ENCODE measurements at regions not wholly inside any gene's neighbourhood (a gene's known extent, or its start where the extent isn't known, plus 50 kb on each side); places are given as distances from the start of the nearest gene placed in this dataset.
"Not testable (repeated sequence)": the region's sequence is repeated elsewhere in the genome, so short reads cannot be mapped to it uniquely, and the experiment has no call there.

DNA sequence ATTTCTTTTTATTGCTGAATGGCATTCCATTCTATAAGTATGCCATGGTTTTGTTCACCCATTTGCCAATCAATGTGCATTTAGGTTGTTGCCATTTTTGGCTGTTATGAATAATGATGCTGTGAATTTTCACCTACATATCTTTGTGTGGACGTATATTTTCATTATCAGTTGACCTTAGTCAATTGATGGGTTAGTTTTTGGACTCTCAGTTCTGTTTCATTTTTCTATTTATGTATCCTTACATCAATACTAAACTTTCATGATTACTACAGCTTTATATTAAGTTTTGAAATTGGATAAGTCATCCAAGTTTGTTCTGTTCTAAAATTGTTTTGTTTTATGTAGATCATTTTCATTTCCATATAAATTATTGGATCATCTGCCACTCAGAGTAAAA lies 261.9 kb upstream of the CNR1 start:
- Mint-ChIP-seq H3K4me1 (ENCODE audit: insufficient read depth, unreplicated experiment) (no peaks in the 10 kb centered on the region), H3K27me3 (ENCODE audit: insufficient read depth, unreplicated experiment) (no peaks in the 10 kb centered on the region), H3K27ac (ENCODE audit: low read depth, unreplicated experiment) (no peak overlapping the region), H3K9me3 (ENCODE audit: unreplicated experiment) (no peaks in the 10 kb centered on the region), H3K36me3 (ENCODE audit: insufficient read depth, unreplicated experiment) (no peaks in the 10 kb centered on the region), H3K4me3 (ENCODE audit: unreplicated experiment) (no peak overlapping the region)
- DNase-seq (ENCODE audit: unreplicated experiment) = no peak
- CTCF ChIA-PET = no interaction called here
- no TSS peak for BruUV-seq (replicated peaks)
- intact Hi-C loops (cut with micrococcal nuclease) = no loop called here
- POLR2A ChIA-PET = no interaction called here
- TF ChIP-seq, protein P1, sequence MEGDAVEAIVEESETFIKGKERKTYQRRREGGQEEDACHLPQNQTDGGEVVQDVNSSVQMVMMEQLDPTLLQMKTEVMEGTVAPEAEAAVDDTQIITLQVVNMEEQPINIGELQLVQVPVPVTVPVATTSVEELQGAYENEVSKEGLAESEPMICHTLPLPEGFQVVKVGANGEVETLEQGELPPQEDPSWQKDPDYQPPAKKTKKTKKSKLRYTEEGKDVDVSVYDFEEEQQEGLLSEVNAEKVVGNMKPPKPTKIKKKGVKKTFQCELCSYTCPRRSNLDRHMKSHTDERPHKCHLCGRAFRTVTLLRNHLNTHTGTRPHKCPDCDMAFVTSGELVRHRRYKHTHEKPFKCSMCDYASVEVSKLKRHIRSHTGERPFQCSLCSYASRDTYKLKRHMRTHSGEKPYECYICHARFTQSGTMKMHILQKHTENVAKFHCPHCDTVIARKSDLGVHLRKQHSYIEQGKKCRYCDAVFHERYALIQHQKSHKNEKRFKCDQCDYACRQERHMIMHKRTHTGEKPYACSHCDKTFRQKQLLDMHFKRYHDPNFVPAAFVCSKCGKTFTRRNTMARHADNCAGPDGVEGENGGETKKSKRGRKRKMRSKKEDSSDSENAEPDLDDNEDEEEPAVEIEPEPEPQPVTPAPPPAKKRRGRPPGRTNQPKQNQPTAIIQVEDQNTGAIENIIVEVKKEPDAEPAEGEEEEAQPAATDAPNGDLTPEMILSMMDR (IDR thresholded peaks at IDR 0.05; ENCODE audit: unreplicated experiment) = no peak

DNA sequence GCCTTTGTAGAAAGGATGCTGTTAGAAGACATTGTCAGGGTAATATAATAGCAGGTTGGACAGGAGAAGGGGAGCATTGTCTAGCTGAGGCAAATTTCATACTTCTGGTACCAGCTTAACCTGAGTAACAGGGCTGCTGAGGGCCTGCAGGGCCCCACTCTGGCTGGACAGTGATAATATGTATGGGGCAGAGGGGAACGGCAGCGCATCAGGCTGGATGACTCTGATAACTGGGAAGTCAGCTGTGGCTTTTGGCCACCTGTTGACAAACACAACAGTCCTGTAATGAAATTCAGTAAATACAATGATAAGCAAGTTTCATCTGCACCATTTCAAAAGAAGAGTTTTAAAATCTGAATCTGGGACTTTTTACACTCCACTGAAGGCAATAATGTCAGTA lies 259.9 kb upstream of the CNR1 start:
- no TSS peak for BruUV-seq (replicated peaks)
- no peaks in the 10 kb centered on the region for H3K36me3 Mint-ChIP-seq (ENCODE audit: insufficient read depth, unreplicated experiment)

DNA sequence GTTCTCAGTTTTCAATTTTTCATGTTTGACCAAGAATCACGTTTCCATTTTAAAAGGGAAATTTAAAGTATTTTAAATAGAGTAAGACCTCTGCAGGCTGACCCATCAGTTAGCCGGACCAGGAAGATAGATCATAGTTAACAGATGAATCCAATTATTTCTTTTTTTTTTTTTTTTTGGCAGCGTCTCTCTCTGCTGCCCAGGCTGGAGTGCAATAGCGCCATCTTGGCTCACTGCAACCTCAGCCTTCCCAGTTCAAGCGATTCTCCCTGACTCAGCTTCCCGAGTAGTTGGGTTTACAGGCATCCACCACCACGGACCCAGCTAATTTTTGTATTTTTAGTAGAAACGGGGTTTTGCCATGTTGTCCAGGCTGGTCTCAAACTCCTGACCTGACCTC lies 256.7 kb upstream of the CNR1 start:
- DNase-seq (ENCODE audit: unreplicated experiment) = peak; percentile 37
- ChIA-PET POLR2A (no interaction called here), CTCF (interaction anchor here (0.6 kb wide), 1 partner anchor 150 kb away, joined by 4 read pairs; no protein-coding TSS in a partner anchor)
- Mint-ChIP-seq H3K4me3 (ENCODE audit: unreplicated experiment) (no peak overlapping the region), H3K4me1 (ENCODE audit: insufficient read depth, unreplicated experiment) (no peaks in the 10 kb centered on the region), H3K36me3 (ENCODE audit: insufficient read depth, unreplicated experiment) (no peaks in the 10 kb centered on the region), H3K27ac (ENCODE audit: low read depth, unreplicated experiment) (no peak overlapping the region), H3K9me3 (ENCODE audit: unreplicated experiment) (peaks cover 7% of the 10 kb centered on the region), H3K27me3 (ENCODE audit: insufficient read depth, unreplicated experiment) (no peaks in the 10 kb centered on the region)
- TF ChIP-seq, protein P1 (IDR thresholded peaks at IDR 0.05; ENCODE audit: unreplicated experiment) = peak; percentile 20
- BruUV-seq (replicated peaks) = no TSS peak
- intact Hi-C loops (cut with micrococcal nuclease) = loop anchor here (5.0 kb wide), 1 partner anchor 491 kb away; no protein-coding TSS in a partner anchor

More for the DNA sequence above, 259.9 kb upstream of the CNR1 start:
- Mint-ChIP-seq H3K4me1 (ENCODE audit: insufficient read depth, unreplicated experiment) (no peaks in the 10 kb centered on the region), H3K27me3 (ENCODE audit: insufficient read depth, unreplicated experiment) (no peaks in the 10 kb centered on the region), H3K27ac (ENCODE audit: low read depth, unreplicated experiment) (no peak overlapping the region), H3K9me3 (ENCODE audit: unreplicated experiment) (no peaks in the 10 kb centered on the region), H3K4me3 (ENCODE audit: unreplicated experiment) (no peak overlapping the region)
- CTCF ChIA-PET = interaction anchor here (0.6 kb wide), 1 partner anchor 15 kb away, joined by 4 read pairs; no protein-coding TSS in a partner anchor
- POLR2A ChIA-PET = no interaction called here
- intact Hi-C loops (cut with micrococcal nuclease) = no loop called here
- TF ChIP-seq, protein P1 (IDR thresholded peaks at IDR 0.05; ENCODE audit: unreplicated experiment) = no peak
- DNase-seq (ENCODE audit: unreplicated experiment) = no peak

DNA sequence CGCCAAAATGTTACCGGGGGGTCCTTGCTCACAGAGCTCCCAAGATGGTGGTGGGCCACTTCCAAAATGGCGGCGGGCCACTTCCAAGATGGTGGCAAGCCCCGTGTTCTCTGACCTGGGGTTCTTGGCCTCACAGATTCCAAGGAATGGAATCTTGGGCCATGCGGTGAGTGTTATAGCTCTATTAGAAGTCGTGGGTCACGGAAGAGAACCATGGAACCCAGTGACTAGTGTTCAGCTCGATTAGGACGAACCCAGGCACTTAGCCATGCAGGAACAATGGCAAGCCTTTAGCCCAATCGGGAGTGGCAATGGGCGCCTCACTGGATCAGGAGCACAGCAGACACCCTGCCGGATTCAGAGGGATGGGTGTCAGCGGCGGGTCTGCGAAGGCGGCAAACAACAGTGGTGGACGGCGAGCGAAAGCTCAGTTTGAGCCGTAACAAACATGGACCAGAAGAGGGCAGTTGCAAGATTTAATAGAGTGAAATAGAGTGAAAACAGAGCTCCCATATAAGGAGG lies 254.9 kb upstream of the CNR1 start:
- H3K4me1 Mint-ChIP-seq (ENCODE audit: insufficient read depth, unreplicated experiment); H3K27me3 Mint-ChIP-seq (ENCODE audit: insufficient read depth, unreplicated experiment); H3K27ac Mint-ChIP-seq (ENCODE audit: low read depth, unreplicated experiment); CTCF ChIA-PET; H3K9me3 Mint-ChIP-seq (ENCODE audit: unreplicated experiment); POLR2A ChIA-PET; DNase-seq (ENCODE audit: unreplicated experiment); H3K36me3 Mint-ChIP-seq (ENCODE audit: insufficient read depth, unreplicated experiment); H3K4me3 Mint-ChIP-seq (ENCODE audit: unreplicated experiment); BruUV-seq (replicated peaks): not testable (repeated sequence)
- intact Hi-C loops (cut with micrococcal nuclease) = loop anchor here (5.0 kb wide), 1 partner anchor 489 kb away; no protein-coding TSS in a partner anchor

DNA sequence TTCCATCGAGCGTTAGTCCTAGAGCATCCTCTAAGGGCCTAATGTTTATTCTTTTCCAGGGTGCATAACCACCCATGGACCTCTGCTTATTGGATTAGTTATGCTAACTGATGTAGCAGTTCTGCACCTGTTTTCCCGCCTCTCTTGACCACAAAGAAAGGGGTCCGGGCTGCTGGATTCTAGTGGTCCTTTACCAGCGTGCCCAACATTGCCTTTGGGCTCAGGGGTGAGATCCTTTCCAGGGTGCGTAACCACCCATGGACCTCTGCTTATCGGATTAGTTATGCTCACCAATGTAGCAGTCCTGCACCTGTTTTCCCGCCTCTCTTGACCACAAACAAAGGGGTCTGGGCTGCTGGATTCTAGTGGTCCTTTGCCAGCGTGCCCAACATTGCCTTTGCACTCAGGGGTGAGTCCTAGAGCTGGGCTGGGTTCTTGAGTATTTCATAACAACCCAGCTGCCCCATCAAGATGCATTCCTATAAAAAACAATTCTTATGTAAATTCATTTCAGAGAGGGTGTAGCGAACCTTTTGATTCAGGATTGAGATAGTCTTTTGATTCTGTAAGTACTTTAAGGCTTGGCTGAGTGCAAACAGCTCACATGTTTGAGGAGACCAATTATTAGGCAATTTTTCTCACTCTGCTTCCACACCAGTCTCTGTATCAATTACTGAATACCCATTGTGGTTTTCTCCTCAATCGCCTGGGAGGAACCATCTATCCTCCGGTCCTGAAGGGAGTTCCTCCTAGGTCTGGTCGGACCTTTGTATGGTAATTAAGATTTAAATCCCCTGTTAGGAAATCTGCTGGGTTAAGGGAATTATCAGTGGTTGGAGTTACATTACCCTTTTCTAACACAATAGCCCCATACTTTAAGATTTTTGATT lies 253.0 kb upstream of the CNR1 start:
- H3K36me3 Mint-ChIP-seq (ENCODE audit: insufficient read depth, unreplicated experiment); H3K4me1 Mint-ChIP-seq (ENCODE audit: insufficient read depth, unreplicated experiment); POLR2A ChIA-PET; H3K27me3 Mint-ChIP-seq (ENCODE audit: insufficient read depth, unreplicated experiment); intact Hi-C loops (cut with micrococcal nuclease); DNase-seq (ENCODE audit: unreplicated experiment); H3K27ac Mint-ChIP-seq (ENCODE audit: low read depth, unreplicated experiment); H3K4me3 Mint-ChIP-seq (ENCODE audit: unreplicated experiment); BruUV-seq (replicated peaks); CTCF ChIA-PET: not testable (repeated sequence)
- H3K9me3 Mint-ChIP-seq (ENCODE audit: unreplicated experiment) = peaks cover 17% of the 10 kb centered on the region

DNA sequence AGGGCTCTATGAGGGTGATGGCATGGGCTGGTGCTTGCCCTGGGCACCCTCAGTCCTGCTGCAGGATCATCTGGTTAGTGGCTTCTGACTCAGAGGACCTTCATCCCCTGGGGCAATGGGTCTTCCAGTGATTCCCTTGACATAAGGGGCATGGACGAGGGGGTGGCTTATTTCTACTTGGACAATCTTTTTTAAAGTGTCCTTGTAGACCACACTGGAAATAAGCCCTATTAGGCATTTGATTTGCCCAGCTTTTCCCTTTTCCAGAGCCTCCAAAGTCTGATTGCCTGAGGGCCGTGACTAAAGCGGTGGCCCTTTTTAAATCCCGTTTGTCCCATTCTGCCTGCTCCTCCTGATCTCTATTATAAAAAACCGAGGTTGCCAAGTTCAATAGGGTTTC lies 251.2 kb upstream of the CNR1 start:
- H3K27me3 Mint-ChIP-seq (ENCODE audit: insufficient read depth, unreplicated experiment); H3K36me3 Mint-ChIP-seq (ENCODE audit: insufficient read depth, unreplicated experiment); H3K4me1 Mint-ChIP-seq (ENCODE audit: insufficient read depth, unreplicated experiment); H3K4me3 Mint-ChIP-seq (ENCODE audit: unreplicated experiment); intact Hi-C loops (cut with micrococcal nuclease); DNase-seq (ENCODE audit: unreplicated experiment); POLR2A ChIA-PET; H3K27ac Mint-ChIP-seq (ENCODE audit: low read depth, unreplicated experiment); BruUV-seq (replicated peaks); CTCF ChIA-PET: not testable (repeated sequence)
- H3K9me3 Mint-ChIP-seq (ENCODE audit: unreplicated experiment) = peaks cover 18% of the 10 kb centered on the region
